ENCODE measurements at regions not wholly inside any gene's neighbourhood (a gene's known extent, or its start where the extent isn't known, plus 50 kb on each side); places are given as distances from the start of the nearest gene placed in this dataset.

- TF ChIP-seq CTCF (IDR thresholded peaks at IDR 0.05) (no peak), EZH2phosphoT487 (IDR thresholded peaks at IDR 0.05; ENCODE audit: borderline replicate concordance, low read depth) (no peak), FOSL2 (IDR thresholded peaks at IDR 0.05; ENCODE audit: borderline replicate concordance, low read depth) (no peak)
Measured at GRCh38 chr15:95829062-95829461, 501.4 kb upstream of the NR2F2 start (continued).

- no peaks in the 10 kb centered on the region for H3K27me3 ChIP-seq (ENCODE audit: insufficient read depth)
- CTCF ChIA-PET, result no interaction called here
- TF ChIP-seq ZBTB33 (IDR thresholded peaks at IDR 0.05; ENCODE audit: borderline replicate concordance, low read depth) (no peak), SIN3A (IDR thresholded peaks at IDR 0.05; ENCODE audit: borderline replicate concordance, low read depth, low read length) (no peak), USF2 (IDR thresholded peaks at IDR 0.05; ENCODE audit: borderline replicate concordance, low read depth, low read length) (no peak), SMC3 (IDR thresholded peaks at IDR 0.05; ENCODE audit: low read depth, low read length) (no peak), GABPA (IDR thresholded peaks at IDR 0.05; ENCODE audit: low read depth) (no peak), MEF2A (IDR thresholded peaks at IDR 0.05; ENCODE audit: borderline replicate concordance, low read depth) (no peak), MAX (IDR thresholded peaks at IDR 0.05; ENCODE audit: low read depth) (no peak), NRF1 (IDR thresholded peaks at IDR 0.05; ENCODE audit: low read depth, low read length) (no peak), RFX5 (IDR thresholded peaks at IDR 0.05; ENCODE audit: low read length) (no peak), IRF3 (IDR thresholded peaks at IDR 0.05; ENCODE audit: low read depth, low read length) (no peak), RCOR1 (IDR thresholded peaks at IDR 0.05; ENCODE audit: low read length) (no peak), EP300 (IDR thresholded peaks at IDR 0.05; ENCODE audit: borderline replicate concordance in 1 of 2, low read depth in 1 of 2, low read length in 1 of 2) (no peak), TCF12 (IDR thresholded peaks at IDR 0.05) (no peak), CTCF (IDR thresholded peaks at IDR 0.05) (no peak), TAF1 (IDR thresholded peaks at IDR 0.05; ENCODE audit: borderline replicate concordance, low read depth, low read length) (no peak), FOXM1 (IDR thresholded peaks at IDR 0.05; ENCODE audit: low read depth) (no peak), FOSL2 (IDR thresholded peaks at IDR 0.05; ENCODE audit: borderline replicate concordance, low read depth) (no peak), FOXJ3 (CRISPR knock-in tag; IDR thresholded peaks at IDR 0.05) (no peak), JUND (IDR thresholded peaks at IDR 0.05) (no peak), GATA2 (CRISPR knock-in tag; IDR thresholded peaks at IDR 0.05) (no peak)
- no peak overlapping the region for H3K9ac ChIP-seq
- H3F3A ChIP-seq (replicated peaks; ENCODE audit: insufficient read depth), result no peaks in the 10 kb centered on the region
- no peaks in the 10 kb centered on the region for H3K4me1 ChIP-seq (ENCODE audit: control insufficient read depth in 1 of 2, insufficient read depth in 2 of 2, low read depth in 1 of 2, low read length in 1 of 2)
- H3K79me2 ChIP-seq (ENCODE audit: insufficient read depth), result no peaks in the 10 kb centered on the region
- DNase-seq, result no peak
- no peak overlapping the region for H3K4me3 ChIP-seq (ENCODE audit: low read depth in 2 of 2, low read length in 1 of 2)
- 12% methylated on average over 4 of the region's 4 CpGs for WGBS (ENCODE audit: low lambda C conversion rate)
- no peak overlapping the region for H3K27ac ChIP-seq (ENCODE audit: low read depth in 2 of 2, low read length in 1 of 2)
- H4K20me1 ChIP-seq (ENCODE audit: insufficient read depth), result no peaks in the 10 kb centered on the region
- H3K4me2 ChIP-seq, result no peak overlapping the region
- H3K36me3 ChIP-seq (replicated peaks in 1 of 2; ENCODE audit: control insufficient read depth in 1 of 2, insufficient read depth in 2 of 2, low read length in 1 of 2), result no peaks in the 10 kb centered on the region
- no peaks in the 10 kb centered on the region for H3K9me2 ChIP-seq
- POLR2A ChIA-PET, result no interaction called here
- no peak overlapping the region for H2AFZ ChIP-seq (ENCODE audit: low read depth)
- no peaks in the 10 kb centered on the region for H3K9me3 ChIP-seq
Measured at GRCh38 chr15:95830281-95830680, 500.2 kb upstream of the NR2F2 start.
